ENCODE measurements at regions not wholly inside any gene's neighbourhood (a gene's known extent, or its start where the extent isn't known, plus 50 kb on each side); places are given as distances from the start of the nearest gene placed in this dataset.

DNA sequence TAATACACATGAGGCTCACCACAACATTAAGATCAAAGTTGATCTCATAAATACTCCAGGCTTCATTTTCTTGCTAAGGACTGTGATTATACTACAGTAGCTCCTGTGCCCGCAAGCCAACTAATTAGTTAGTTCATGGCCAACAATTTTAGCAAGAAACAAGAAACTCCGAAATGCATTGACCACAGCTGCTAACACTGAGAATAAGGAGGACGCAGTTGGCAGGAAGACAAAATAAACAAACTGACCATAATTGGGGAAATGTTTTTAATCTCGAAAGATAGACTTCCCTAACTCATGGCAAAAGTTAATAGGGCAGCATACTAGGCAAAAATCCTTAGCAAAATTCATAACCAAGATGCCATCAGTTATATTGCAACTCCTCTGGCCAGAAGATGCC is 115.5 kb upstream of the SPEF2 start:
- TF ChIP-seq CTCF (conservative IDR thresholded peaks at IDR 0.05; ENCODE audit: low read depth, low read length), result no peak
- no peak overlapping the region for H3K4me2 ChIP-seq
- H3K4me3 ChIP-seq (IDR thresholded peaks at IDR 0.05; ENCODE audit: insufficient read depth, low read depth, low read length), result no peak overlapping the region
- no peaks in the 10 kb centered on the region for H3K27me3 ChIP-seq (ENCODE audit: insufficient read depth, low read depth)
- no peak overlapping the region for H2AFZ ChIP-seq (ENCODE audit: low read depth)
- no peak overlapping the region for H3K9ac ChIP-seq
- H3K4me1 ChIP-seq (ENCODE audit: low read depth, poor library complexity, severe bottlenecking), result no peaks in the 10 kb centered on the region
- H3K36me3 ChIP-seq (ENCODE audit: insufficient read depth), result no peaks in the 10 kb centered on the region
- no peak overlapping the region for H3K27ac ChIP-seq
- no peaks in the 10 kb centered on the region for H4K20me1 ChIP-seq (ENCODE audit: insufficient read depth)
- H3K79me2 ChIP-seq (ENCODE audit: insufficient read depth, low read depth), result no peaks in the 10 kb centered on the region

GRCh38 chr5:35488791-35489190 is 128.9 kb upstream of the SPEF2 start:
- no peak overlapping the region for H3K27ac ChIP-seq
- H3K4me1 ChIP-seq (ENCODE audit: low read depth, poor library complexity, severe bottlenecking), result no peaks in the 10 kb centered on the region
- H3K4me2 ChIP-seq, result no peak overlapping the region
- no peaks in the 10 kb centered on the region for H3K27me3 ChIP-seq (ENCODE audit: insufficient read depth, low read depth)
- no peak for TF ChIP-seq CTCF (conservative IDR thresholded peaks at IDR 0.05; ENCODE audit: low read depth, low read length)
- no peak overlapping the region for H2AFZ ChIP-seq (ENCODE audit: low read depth)
- H3K79me2 ChIP-seq (ENCODE audit: insufficient read depth, low read depth), result no peaks in the 10 kb centered on the region
- H4K20me1 ChIP-seq (ENCODE audit: insufficient read depth), result no peaks in the 10 kb centered on the region
- no peak overlapping the region for H3K9ac ChIP-seq
- H3K36me3 ChIP-seq (ENCODE audit: insufficient read depth), result no peaks in the 10 kb centered on the region
- H3K4me3 ChIP-seq (IDR thresholded peaks at IDR 0.05; ENCODE audit: insufficient read depth, low read depth, low read length), result no peak overlapping the region

- Histone ChIP-seq H3K27ac (no peak overlapping the region), H3K36me3 (ENCODE audit: insufficient read depth) (no peaks in the 10 kb centered on the region), H3K27me3 (ENCODE audit: insufficient read depth, low read depth) (no peaks in the 10 kb centered on the region), H3K9ac (no peak overlapping the region), H2AFZ (ENCODE audit: low read depth) (no peak overlapping the region), H3K4me3 (IDR thresholded peaks at IDR 0.05; ENCODE audit: insufficient read depth, low read depth, low read length) (no peak overlapping the region), H3K4me2 (no peak overlapping the region), H3K79me2 (ENCODE audit: insufficient read depth, low read depth) (no peaks in the 10 kb centered on the region), H4K20me1 (ENCODE audit: insufficient read depth) (no peaks in the 10 kb centered on the region), H3K4me1 (ENCODE audit: low read depth, poor library complexity, severe bottlenecking) (no peaks in the 10 kb centered on the region)
- no peak for TF ChIP-seq CTCF (conservative IDR thresholded peaks at IDR 0.05; ENCODE audit: low read depth, low read length)
Measured at GRCh38 chr5:35488055-35488454, 129.6 kb upstream of the SPEF2 start.

DNA sequence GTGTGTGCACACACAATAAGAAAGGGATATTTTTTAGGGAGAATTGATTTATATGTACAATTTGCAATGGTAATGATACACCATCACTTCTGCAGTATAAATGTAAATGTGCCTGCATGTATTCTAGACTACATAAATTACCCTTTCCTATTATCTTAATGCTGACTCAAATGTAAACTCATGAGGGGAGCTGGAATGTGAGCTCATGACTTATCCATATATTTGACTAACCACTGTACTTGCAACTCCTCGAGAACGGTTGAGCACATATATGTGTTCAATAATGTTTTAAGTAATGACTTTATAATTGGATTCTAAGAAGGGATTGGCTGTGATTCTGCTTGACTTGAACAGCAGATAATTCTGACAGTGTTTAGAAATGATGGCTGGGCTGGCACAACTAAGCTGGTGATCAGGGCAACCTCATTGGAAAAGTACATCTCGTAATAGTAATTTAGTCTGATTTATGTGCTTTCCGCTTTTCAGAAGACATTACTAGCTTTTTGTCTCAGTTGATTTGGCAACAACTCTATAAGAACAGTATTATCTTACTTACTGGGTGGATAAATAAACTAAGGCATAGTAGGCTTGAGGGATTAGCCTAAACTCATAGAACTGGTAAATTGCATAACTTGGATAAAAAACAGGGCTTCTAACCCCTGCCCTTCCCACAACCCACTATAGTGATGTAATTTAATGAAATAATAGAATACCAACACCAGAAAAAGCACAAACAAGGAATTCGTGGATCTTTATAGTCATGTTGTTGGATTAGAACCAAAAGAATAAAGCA is 130.2 kb upstream of the SPEF2 start:
- H3K4me3 ChIP-seq (IDR thresholded peaks at IDR 0.05; ENCODE audit: insufficient read depth, low read depth, low read length), result no peak overlapping the region
- H3K9ac ChIP-seq, result no peak overlapping the region
- no peak for TF ChIP-seq CTCF (conservative IDR thresholded peaks at IDR 0.05; ENCODE audit: low read depth, low read length)
- H3K27ac ChIP-seq, result no peak overlapping the region
- H3K36me3 ChIP-seq (ENCODE audit: insufficient read depth), result no peaks in the 10 kb centered on the region
- no peak overlapping the region for H3K4me2 ChIP-seq
- no peaks in the 10 kb centered on the region for H3K27me3 ChIP-seq (ENCODE audit: insufficient read depth, low read depth)
- H4K20me1 ChIP-seq (ENCODE audit: insufficient read depth), result no peaks in the 10 kb centered on the region
- H2AFZ ChIP-seq (ENCODE audit: low read depth), result no peak overlapping the region
- H3K4me1 ChIP-seq (ENCODE audit: low read depth, poor library complexity, severe bottlenecking), result no peaks in the 10 kb centered on the region
- H3K79me2 ChIP-seq (ENCODE audit: insufficient read depth, low read depth), result no peaks in the 10 kb centered on the region

All from KMS-11 (cell line).